22Rv1 (cell line): ENCODE measurements at regions not wholly inside any gene's neighbourhood (a gene's known extent, or its start where the extent isn't known, plus 50 kb on each side); places are given as distances from the start of the nearest gene placed in this dataset.

Source experiments
- H3K27ac ChIP-seq: fragments of 450-650 bp; 2 replicates; pipeline ENCODE4 v1.5.1; 2017
- ZFX ChIP-seq: fragments of 450-650 bp; IDR thresholded peaks from 2 replicates; pipeline ENCODE4 v1.6.1; 2017; ENCODE audit warnings: antibody characterized with exemption, borderline replicate concordance
- TF ChIP-seq, protein P1 (sequence below): fragments of 450-650 bp; IDR thresholded peaks from 2 replicates; pipeline ENCODE4 v1.5.1; 2017; ENCODE audit warnings: mild to moderate bottlenecking

DNA sequence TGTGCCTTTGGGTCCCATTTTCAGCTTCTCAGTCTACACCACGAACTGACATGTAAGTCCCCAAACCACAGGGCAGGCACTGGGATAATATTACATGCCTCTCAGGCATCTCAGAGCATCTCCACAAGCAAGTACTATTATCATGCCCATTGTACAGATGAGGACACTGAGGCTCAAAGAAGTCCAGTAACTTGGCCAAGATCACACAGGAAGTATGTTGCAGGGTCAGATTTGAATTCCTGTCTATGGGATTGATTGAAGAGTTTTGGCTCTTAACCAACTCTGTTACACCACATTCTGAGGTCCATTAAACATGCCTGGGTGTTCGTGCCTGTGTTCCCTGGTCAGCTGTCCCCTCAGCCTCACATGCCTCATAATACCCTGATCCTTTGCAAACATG is 319.8 kb downstream of the FOXO1 start:
- H3K27ac ChIP-seq = no peak overlapping the region
- TF ChIP-seq ZFX = no peak
- TF ChIP-seq, protein P1, sequence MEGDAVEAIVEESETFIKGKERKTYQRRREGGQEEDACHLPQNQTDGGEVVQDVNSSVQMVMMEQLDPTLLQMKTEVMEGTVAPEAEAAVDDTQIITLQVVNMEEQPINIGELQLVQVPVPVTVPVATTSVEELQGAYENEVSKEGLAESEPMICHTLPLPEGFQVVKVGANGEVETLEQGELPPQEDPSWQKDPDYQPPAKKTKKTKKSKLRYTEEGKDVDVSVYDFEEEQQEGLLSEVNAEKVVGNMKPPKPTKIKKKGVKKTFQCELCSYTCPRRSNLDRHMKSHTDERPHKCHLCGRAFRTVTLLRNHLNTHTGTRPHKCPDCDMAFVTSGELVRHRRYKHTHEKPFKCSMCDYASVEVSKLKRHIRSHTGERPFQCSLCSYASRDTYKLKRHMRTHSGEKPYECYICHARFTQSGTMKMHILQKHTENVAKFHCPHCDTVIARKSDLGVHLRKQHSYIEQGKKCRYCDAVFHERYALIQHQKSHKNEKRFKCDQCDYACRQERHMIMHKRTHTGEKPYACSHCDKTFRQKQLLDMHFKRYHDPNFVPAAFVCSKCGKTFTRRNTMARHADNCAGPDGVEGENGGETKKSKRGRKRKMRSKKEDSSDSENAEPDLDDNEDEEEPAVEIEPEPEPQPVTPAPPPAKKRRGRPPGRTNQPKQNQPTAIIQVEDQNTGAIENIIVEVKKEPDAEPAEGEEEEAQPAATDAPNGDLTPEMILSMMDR = no peak

DNA sequence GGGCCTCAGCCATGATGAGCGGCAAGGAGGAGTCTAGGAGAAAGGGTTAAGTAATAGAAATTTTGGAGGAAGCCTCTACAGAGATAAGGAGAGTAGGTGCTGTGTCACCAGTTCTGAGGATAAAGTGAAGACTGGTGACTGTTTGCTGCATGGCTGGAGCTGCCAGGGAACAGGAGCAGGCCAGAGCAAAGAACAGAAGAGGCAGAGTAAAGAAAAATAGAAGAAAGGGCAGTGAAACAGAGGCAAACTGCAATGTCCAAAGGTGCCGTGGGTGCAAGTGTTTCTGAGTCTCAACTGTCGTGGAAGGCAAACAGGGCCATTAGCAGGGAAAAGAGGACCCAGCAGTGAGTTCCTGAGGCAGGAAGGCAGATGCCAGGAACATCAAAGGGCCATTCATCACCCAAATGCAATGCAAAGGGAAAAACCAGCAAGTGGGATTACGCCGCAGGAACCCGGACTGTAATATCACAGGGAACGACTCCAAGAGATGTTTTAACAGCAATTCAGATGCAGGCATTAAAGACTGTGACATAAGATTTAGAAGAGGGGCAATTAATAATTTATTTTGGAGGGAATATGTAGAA is 318.3 kb downstream of the FOXO1 start:
- TF ChIP-seq, protein P1 = no peak
- no peak for TF ChIP-seq ZFX
- no peak overlapping the region for H3K27ac ChIP-seq

DNA sequence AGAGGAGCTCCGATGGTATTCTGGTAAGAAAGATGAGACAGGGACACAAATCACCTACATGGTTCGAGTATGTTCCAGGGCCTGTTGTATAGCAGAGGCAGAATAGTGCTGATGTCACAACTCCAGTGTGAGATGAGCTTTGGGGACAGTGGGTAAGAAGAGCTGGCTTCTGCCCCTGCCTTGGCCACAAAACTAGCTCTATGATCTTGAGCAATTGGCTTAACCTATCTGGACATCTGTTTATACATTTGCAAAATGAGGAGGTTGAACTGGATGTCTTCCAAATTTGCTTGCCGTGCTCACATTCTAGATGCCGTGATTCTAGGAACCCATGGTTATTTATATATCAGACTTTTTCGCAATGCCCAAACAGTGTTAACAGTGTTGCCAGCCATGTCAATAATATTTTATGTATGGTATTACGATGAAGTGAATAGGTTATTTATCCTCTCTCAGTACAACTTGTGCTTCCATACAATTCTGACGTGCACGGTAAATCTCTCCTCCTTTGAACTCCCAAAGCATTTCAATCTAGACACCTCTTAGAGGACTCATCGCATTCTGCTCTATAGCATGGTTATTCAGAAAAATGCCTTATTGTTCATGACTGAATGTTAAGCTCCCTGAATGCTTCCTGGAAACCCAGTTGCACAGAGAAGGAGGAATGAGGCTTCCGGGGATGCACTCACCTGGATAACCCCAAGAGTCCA is 316.0 kb downstream of the FOXO1 start:
- TF ChIP-seq, protein P1 = no peak
- H3K27ac ChIP-seq = no peak overlapping the region

DNA sequence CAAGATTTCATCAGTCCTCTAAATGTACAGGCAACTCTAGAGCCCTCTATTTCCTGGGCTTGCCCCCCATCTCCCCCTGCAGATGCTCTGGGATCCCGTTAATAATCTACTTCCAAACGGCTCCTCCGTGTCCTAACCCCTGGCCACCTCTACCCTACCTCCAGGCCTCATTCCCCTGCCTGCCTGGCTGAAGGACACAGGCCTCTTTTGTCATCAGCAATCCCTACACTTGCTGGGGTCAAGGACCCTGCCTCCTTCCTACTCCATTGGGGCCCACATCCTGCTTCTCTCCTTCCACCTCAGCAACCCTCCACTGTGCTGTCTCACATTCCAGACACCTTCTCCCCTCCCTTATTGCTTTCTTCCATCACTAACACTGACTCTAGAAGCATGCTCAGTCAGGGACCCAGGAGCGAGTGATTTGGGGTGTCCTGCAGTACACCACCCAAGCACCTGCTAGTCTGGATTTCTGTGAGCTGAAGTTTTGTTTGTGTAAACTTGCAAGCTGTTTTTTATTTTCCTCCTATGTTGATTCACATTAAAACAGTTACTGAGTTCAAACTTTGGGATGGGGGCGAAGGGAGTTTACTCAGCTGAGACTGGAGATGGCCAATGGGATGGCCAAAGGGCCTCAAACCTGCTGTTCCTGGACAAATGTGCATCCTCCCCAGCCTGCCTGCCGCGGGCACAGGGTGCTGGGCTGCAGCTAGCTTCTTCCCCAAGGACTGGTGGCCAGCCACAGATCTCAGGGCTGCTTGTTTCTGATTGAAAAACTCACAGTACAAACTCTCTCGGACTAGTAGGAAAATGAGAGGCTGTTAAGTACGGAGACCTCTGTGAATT is 314.7 kb downstream of the FOXO1 start:
- no peak overlapping the region for H3K27ac ChIP-seq
- TF ChIP-seq ZFX = no peak
- TF ChIP-seq, protein P1 = no peak

DNA sequence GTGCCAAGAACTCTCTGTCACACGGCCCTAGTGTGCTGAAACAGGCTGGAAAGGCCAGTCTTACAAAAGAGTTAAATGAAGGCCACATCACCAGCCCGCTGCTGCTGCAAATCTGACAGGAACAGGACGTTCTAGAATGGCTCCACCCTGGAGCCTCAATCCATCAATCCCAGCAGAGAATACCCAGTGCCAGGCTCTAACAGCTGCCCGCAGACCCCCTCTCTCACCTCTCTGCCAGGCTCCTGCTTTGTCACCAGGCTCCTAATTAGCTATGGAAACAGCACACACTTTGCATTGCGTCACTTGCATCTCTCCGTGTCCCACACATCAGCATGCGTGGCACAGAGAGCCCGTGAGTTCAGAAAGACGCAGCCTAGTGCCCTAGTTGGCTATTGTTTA is 314.1 kb downstream of the FOXO1 start:
- no peak overlapping the region for H3K27ac ChIP-seq
- TF ChIP-seq ZFX = no peak
- TF ChIP-seq, protein P1 = no peak

DNA sequence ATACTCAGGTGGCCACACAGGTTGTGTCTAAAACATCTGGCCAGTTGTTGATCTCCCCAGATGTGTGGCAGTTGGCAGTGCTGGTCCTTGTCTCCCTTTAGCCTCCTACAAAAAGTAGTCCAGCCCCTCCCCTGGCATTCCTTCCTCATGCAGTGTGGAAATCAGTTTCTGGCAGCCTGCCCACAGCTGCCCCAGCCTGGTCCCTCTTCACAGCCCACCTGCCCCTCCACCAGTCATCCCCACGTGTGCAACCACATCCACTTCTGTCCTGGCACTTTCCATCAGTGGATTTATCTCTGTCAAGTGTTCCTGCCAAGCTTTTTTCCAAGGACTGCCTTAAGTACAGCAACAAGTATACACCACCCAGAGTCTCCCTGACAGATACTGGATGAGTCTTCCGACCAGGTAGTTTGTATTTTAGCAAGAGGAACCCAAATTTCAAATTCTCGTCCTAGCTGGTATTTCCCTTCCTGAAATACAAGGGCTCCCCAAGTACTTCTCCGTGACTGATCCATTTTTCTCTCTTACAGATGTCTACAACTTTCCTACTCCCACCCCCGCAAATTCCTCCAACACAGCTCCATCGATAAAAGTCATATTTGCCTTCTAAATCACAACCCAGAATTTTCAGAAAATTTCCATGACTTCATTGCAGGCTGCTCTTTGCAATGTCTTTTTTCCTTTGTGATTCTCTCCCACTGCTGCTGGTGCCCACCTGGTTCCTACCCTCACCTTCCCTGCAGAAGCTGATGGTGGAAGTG is 313.5 kb downstream of the FOXO1 start:
- H3K27ac ChIP-seq = no peak overlapping the region
- TF ChIP-seq ZFX = no peak
- TF ChIP-seq, protein P1 = no peak
